ENCODE measurements at regions not wholly inside any gene's neighbourhood (a gene's known extent, or its start where the extent isn't known, plus 50 kb on each side); places are given as distances from the start of the nearest gene placed in this dataset.

GRCh38 chr14:94690896-94691659, 78.8 kb downstream of the GSC start:
- DNase-seq (ENCODE audit: low read depth): no peak
- no peak overlapping the region for H3K4me3 ChIP-seq (ENCODE audit: low read depth, low read length)
- TF ChIP-seq CTCF (IDR thresholded peaks at IDR 0.05; ENCODE audit: control insufficient read depth, extremely low read depth, insufficient read depth): no peak

GRCh38 chr14:94690486-94690885, 78.3 kb downstream of the SERPINA3 start:
- TF ChIP-seq CTCF (IDR thresholded peaks at IDR 0.05; ENCODE audit: control insufficient read depth, extremely low read depth, insufficient read depth): no peak
- no peak overlapping the region for H3K4me3 ChIP-seq (ENCODE audit: low read depth, low read length)
- no peak for DNase-seq (ENCODE audit: low read depth)

GRCh38 chr14:94689985-94690400, 77.8 kb downstream of the SERPINA3 start:
- no peak for DNase-seq (ENCODE audit: low read depth)
- no peak for TF ChIP-seq CTCF (IDR thresholded peaks at IDR 0.05; ENCODE audit: control insufficient read depth, extremely low read depth, insufficient read depth)
- H3K4me3 ChIP-seq (ENCODE audit: low read depth, low read length): no peak overlapping the region

GRCh38 chr14:94689218-94689984, 77.2 kb downstream of the SERPINA3 start:
- no peak for DNase-seq (ENCODE audit: low read depth)
- peak overlapping the region; percentile 29; the same call in 1 of the 2 replicates for H3K4me3 ChIP-seq (ENCODE audit: low read depth, low read length)
- TF ChIP-seq CTCF (IDR thresholded peaks at IDR 0.05; ENCODE audit: control insufficient read depth, extremely low read depth, insufficient read depth): peak; percentile 95

GRCh38 chr14:94686511-94687160, 74.4 kb downstream of the SERPINA3 start:
- DNase-seq (ENCODE audit: low read depth): no peak
- no peak for TF ChIP-seq CTCF (IDR thresholded peaks at IDR 0.05; ENCODE audit: control insufficient read depth, extremely low read depth, insufficient read depth)
- no peak overlapping the region for H3K4me3 ChIP-seq (ENCODE audit: low read depth, low read length)

GRCh38 chr14:94685681-94686485, 73.7 kb downstream of the SERPINA3 start:
- no peak for TF ChIP-seq CTCF (IDR thresholded peaks at IDR 0.05; ENCODE audit: control insufficient read depth, extremely low read depth, insufficient read depth)
- no peak overlapping the region for H3K4me3 ChIP-seq (ENCODE audit: low read depth, low read length)
- DNase-seq (ENCODE audit: low read depth): no peak
